ENCODE measurements at regions not wholly inside any gene's neighbourhood (a gene's known extent, or its start where the extent isn't known, plus 50 kb on each side); places are given as distances from the start of the nearest gene placed in this dataset.

DNA sequence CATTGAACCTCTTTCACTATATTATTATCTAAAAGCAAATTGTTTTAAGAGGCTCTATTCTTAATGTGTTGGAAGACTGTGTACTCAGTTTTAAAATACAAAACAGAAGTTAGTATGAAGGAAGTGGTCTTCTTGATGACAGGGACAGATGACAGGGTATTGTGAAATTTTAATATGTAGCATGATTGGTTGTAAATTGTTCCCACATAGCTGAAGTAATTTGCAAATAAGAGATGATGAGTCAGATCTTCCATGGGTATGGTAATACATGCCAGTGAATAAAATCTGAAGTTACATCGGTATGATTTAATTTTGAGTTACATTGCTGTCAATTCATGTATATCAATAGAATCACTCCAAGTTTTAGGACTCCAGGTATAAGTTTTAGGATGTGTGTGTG is 454.8 kb downstream of the AEBP2 start:
- Histone ChIP-seq H3K4me1 (replicated peaks in 1 of 2) (no peaks in the 10 kb centered on the region), H3K4me3 (no peak overlapping the region), H3K27ac (no peak overlapping the region)
- ATAC-seq (replicated peaks in 6 of 8), result peak in 4 of 8 experiments; percentile 44 to 94 (median 65)
- WGBS, 10 experiments, result 11 to 100% (median 64%) methylated on average over 1 of the region's 1 CpG; no CpG with 5 or more reads in 5 of the 10 experiments
- in situ Hi-C loops (cut with MboI; ENCODE audit: low pct_unique_long_range_greater_than_20kb in 2 of 9, low sequenced_read_pairs in 9 of 9, unreplicated experiment in 9 of 9), result no loop called here

- in situ Hi-C loops (cut with MboI; ENCODE audit: low pct_unique_long_range_greater_than_20kb in 2 of 9, low sequenced_read_pairs in 9 of 9, unreplicated experiment in 9 of 9), result no loop called here
Measured at GRCh38 chr12:19894803-19895202, 455.5 kb downstream of the AEBP2 start.

DNA sequence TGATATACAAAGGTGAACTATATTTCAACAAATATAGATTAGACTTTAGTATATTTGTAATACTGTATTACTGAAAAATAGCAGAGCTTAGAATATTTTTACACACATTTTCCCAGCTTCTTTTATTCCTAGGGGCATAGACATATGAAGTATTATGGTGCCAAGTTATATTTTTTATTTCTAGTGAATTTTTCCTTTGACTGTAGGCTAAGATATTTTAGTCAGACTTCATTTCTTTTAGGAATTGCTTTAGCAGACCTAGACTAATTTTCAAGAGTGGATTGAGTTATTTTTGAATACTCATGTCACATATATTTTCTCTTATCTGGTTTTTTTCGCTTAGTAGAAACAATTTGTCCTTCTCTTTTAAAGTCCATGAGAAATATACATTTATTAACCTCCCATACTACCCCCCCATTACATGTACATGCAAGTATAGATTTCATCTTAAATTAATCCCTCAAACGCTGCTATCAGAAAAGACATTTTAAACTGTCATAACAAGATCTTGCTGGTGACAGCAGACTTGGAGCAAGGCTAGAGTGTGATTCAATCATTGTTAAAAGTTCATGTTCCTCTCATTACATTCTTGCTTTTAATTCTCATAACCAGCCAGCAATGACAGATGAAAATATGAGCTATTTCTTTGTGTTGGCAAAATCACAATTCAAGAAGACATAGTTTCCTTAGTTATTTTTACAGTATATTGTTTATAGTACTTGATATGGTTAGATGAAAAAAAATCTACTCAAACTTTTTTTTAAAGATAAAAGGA is 456.1 kb downstream of the AEBP2 start:
- WGBS, 10 experiments, result 29 to 100% (median 69%) methylated on average over 1 to 2 of the region's 2 CpGs; no CpG with 5 or more reads in 1 of the 10 experiments
- in situ Hi-C loops (cut with MboI; ENCODE audit: low pct_unique_long_range_greater_than_20kb in 2 of 9, low sequenced_read_pairs in 9 of 9, unreplicated experiment in 9 of 9), result no loop called here
- Histone ChIP-seq H3K4me1 (replicated peaks in 1 of 2) (no peaks in the 10 kb centered on the region), H3K4me3 (no peak overlapping the region), H3K27ac (no peak overlapping the region)
- no peak for ATAC-seq (replicated peaks in 6 of 8)

More at GRCh38 chr12:19894803-19895202, 455.5 kb downstream of the AEBP2 start:
- Histone ChIP-seq H3K4me1 (replicated peaks in 1 of 2) (no peaks in the 10 kb centered on the region), H3K4me3 (no peak overlapping the region), H3K27ac (no peak overlapping the region)
- ATAC-seq (replicated peaks in 6 of 8), result peak in 1 of 8 experiments; percentile 35
- 20 to 100% (median 80%) methylated on average over 1 to 5 of the region's 5 CpGs for WGBS, 10 experiments

DNA sequence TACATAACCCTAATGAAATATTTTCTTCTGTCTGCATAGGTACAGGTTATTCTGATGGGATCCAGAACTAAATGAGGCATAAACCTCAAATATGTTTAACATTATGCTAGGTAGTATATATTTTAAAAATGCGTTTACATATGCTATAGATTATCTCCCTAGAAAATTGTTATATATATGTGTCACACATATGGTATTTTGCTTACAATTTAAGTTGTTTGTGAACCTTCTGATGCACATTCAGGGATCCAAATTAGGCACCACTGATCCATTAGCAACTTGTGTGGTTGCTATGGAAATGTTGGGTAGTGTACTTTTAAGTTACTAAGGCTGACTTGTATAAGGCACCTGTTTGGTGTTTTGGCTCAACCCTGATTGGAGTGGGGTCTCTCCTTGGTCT is 456.7 kb downstream of the AEBP2 start:
- ATAC-seq (replicated peaks in 6 of 8), result no peak

GRCh38 chr12:19896534-19896933 is 457.2 kb downstream of the AEBP2 start:
- 10 to 100% (median 66%) methylated on average over 1 to 3 of the region's 3 CpGs; no CpG with 5 or more reads in 1 of the 10 experiments for WGBS, 10 experiments
- no peak overlapping the region for H3K4me3 ChIP-seq
- ATAC-seq (replicated peaks in 6 of 8), result no peak
- no peaks in the 10 kb centered on the region for H3K4me1 ChIP-seq (replicated peaks in 1 of 2)
- in situ Hi-C loops (cut with MboI; ENCODE audit: low pct_unique_long_range_greater_than_20kb in 2 of 9, low sequenced_read_pairs in 9 of 9, unreplicated experiment in 9 of 9), result no loop called here
- H3K27ac ChIP-seq, result no peak overlapping the region

More for the DNA sequence above, 456.7 kb downstream of the AEBP2 start:
- H3K27ac ChIP-seq, result no peak overlapping the region
- H3K4me3 ChIP-seq, result no peak overlapping the region
- WGBS, 10 experiments, result 57 to 100% (median 95%) methylated on average over 1 of the region's 1 CpG; no CpG with 5 or more reads in 2 of the 10 experiments
- no peaks in the 10 kb centered on the region for H3K4me1 ChIP-seq (replicated peaks in 1 of 2)
- in situ Hi-C loops (cut with MboI; ENCODE audit: low pct_unique_long_range_greater_than_20kb in 2 of 9, low sequenced_read_pairs in 9 of 9, unreplicated experiment in 9 of 9), result no loop called here

DNA sequence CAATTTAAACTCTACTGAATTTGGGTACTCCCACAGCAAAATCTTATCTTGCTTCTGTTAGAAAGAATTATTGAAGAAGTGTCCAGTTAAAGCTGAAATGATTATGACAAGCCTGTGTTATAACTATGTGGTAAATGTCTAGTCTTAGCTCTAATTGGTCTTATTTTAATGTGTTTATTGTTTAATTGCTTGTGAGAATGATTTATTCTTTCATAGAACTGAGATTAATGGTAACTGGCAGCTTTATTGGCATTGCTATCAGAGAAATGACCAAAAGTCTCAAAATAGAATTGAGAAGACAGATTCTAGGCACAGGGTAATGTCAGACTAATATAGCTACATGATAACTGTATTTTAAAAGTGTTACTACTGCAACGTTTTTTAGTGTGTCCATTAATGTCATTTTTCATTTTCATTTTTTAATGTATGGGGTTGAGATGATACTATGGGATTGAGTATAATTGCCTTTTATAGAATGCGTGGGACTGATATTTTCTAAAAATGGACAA is 458.7 kb downstream of the AEBP2 start:
- in situ Hi-C loops (cut with MboI; ENCODE audit: low pct_unique_long_range_greater_than_20kb in 2 of 9, low sequenced_read_pairs in 9 of 9, unreplicated experiment in 9 of 9), result no loop called here
- 14 to 88% (median 65%) methylated on average over 1 to 2 of the region's 2 CpGs; no CpG with 5 or more reads in 1 of the 10 experiments for WGBS, 10 experiments
- no peak overlapping the region for H3K27ac ChIP-seq
- ATAC-seq (replicated peaks in 6 of 8), result no peak
- no peaks in the 10 kb centered on the region for H3K4me1 ChIP-seq (replicated peaks in 1 of 2)
- H3K4me3 ChIP-seq, result no peak overlapping the region

- Histone ChIP-seq H3K27ac (no peak overlapping the region), H3K4me1 (replicated peaks in 1 of 2) (no peaks in the 10 kb centered on the region), H3K4me3 (no peak overlapping the region)
- no peak for ATAC-seq (replicated peaks in 6 of 8)
- in situ Hi-C loops (cut with MboI; ENCODE audit: low pct_unique_long_range_greater_than_20kb in 2 of 9, low sequenced_read_pairs in 9 of 9, unreplicated experiment in 9 of 9), result loop anchor here in 1 of 9 experiments (25.0 kb wide), 1 partner anchor 685 kb away; no protein-coding TSS in a partner anchor
- WGBS, 10 experiments, result 5 to 100% (median 86%) methylated on average over 1 of the region's 1 CpG; no CpG with 5 or more reads in 1 of the 10 experiments
Measured at GRCh38 chr12:19901841-19902240, 462.5 kb downstream of the AEBP2 start.

- Histone ChIP-seq H3K4me1 (replicated peaks in 1 of 2) (peaks cover 0 to 5% of the 10 kb centered on the region in 2 donors), H3K27ac (no peak overlapping the region), H3K4me3 (no peak overlapping the region)
- in situ Hi-C loops (cut with MboI; ENCODE audit: low pct_unique_long_range_greater_than_20kb in 2 of 9, low sequenced_read_pairs in 9 of 9, unreplicated experiment in 9 of 9), result loop anchor here in 1 of 9 experiments (25.0 kb wide), 1 partner anchor 682 kb away; no protein-coding TSS in a partner anchor
- 0 to 43% (median 33%) methylated on average over 1 of the region's 1 CpG; no CpG with 5 or more reads in 5 of the 10 experiments for WGBS, 10 experiments
- ATAC-seq (replicated peaks in 6 of 8), result no peak
Measured at GRCh38 chr12:19904819-19905218, 463.5 kb upstream of the PDE3A start.

GRCh38 chr12:19908830-19909229 is 459.5 kb upstream of the PDE3A start:
- in situ Hi-C loops (cut with MboI; ENCODE audit: low pct_unique_long_range_greater_than_20kb in 2 of 9, low sequenced_read_pairs in 9 of 9, unreplicated experiment in 9 of 9), result loop anchor here in 1 of 9 experiments (25.0 kb wide), 1 partner anchor 678 kb away; no protein-coding TSS in a partner anchor
- 0 to 92% (median 55%) methylated on average over 1 to 3 of the region's 3 CpGs; no CpG with 5 or more reads in 1 of the 10 experiments for WGBS, 10 experiments
- Histone ChIP-seq H3K4me1 (replicated peaks in 1 of 2) (peaks cover 0 to 5% of the 10 kb centered on the region in 2 donors), H3K27ac (no peak overlapping the region), H3K4me3 (no peak overlapping the region)
- peak in 1 of 8 experiments; percentile 17 for ATAC-seq (replicated peaks in 6 of 8)

DNA sequence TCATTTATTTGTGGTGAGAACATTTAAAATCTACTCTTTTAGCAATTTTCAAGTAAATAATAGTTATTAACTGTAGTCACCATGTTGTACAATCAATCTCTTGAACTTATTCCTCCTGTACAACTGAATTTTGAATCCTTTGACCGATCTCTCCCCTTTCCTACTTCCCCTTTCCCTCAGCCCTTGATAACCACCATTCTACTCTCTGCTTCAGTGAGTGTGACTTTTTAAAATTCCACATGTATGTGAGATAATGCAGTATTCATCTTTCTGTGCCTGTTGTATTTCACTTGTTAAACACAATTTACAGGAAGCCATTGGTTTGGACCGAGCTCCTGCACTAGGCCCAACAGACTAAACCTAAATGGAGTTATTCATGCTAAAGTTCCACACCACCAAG is 458.9 kb upstream of the PDE3A start:
- WGBS, 10 experiments, result 0 to 90% (median 41%) methylated on average over 1 to 2 of the region's 2 CpGs; no CpG with 5 or more reads in 1 of the 10 experiments
- Histone ChIP-seq H3K27ac (no peak overlapping the region), H3K4me1 (replicated peaks in 1 of 2) (peaks cover 0 to 6% of the 10 kb centered on the region in 2 donors), H3K4me3 (no peak overlapping the region)
- no peak for ATAC-seq (replicated peaks in 6 of 8)
- in situ Hi-C loops (cut with MboI; ENCODE audit: low pct_unique_long_range_greater_than_20kb in 2 of 9, low sequenced_read_pairs in 9 of 9, unreplicated experiment in 9 of 9), result loop anchor here in 1 of 9 experiments (25.0 kb wide), 1 partner anchor 678 kb away; no protein-coding TSS in a partner anchor

DNA sequence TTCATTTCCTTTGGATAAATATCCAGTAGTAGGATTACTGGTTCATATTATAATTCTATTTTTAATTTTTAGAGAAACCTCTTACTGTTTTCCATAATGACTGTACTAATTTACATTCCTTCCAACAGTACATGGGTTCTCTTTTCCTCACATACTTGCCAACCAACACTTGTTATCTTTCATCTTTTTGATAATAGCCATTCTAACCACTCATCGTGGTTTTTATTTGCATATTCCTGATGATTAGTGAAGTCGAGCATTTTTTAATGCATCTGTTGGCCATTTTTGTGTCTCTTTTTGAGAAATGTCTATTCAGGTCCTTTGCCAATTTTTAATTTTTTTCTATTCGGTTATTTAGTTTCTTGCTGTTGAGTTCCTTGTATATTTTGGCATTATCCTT is 457.7 kb upstream of the PDE3A start:
- 10 to 98% (median 90%) methylated on average over 2 to 3 of the region's 3 CpGs for WGBS, 10 experiments
- H3K4me1 ChIP-seq (replicated peaks in 1 of 2), result peaks cover 6 to 18% of the 10 kb centered on the region in 2 donors
- H3K27ac ChIP-seq, result no peak overlapping the region
- H3K4me3 ChIP-seq, result no peak overlapping the region
- in situ Hi-C loops (cut with MboI; ENCODE audit: low pct_unique_long_range_greater_than_20kb in 2 of 9, low sequenced_read_pairs in 9 of 9, unreplicated experiment in 9 of 9), result loop anchor here in 2 of 9 experiments (10.0 to 25.0 kb wide), 2 partner anchors 304 to 677 kb away; no protein-coding TSS in a partner anchor
- ATAC-seq (replicated peaks in 6 of 8), result no peak

DNA sequence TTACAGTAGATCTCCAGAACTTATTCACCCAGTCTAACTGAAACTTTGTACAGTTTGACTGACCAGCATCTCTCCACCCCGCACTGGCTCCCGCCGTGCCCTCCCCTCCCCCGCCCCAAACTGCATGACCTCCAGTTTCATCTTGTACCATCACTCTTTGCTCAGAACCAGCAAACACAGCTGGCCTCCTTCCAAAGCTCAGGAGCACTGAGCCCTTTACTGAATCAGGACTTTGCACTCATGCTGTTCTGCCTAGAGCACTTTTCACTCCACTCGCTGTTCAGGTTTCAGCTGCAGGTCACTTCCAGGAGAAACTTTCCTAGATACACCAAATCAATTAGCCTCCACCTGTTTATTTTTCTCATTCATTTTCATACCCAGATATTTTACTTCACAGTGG is 455.3 kb upstream of the PDE3A start:
- peaks cover 13 to 29% of the 10 kb centered on the region in 2 donors for H3K4me1 ChIP-seq (replicated peaks in 1 of 2)
- H3K27ac ChIP-seq, result no peak overlapping the region
- ATAC-seq (replicated peaks in 6 of 8), result no peak
- no peak overlapping the region for H3K4me3 ChIP-seq
- in situ Hi-C loops (cut with MboI; ENCODE audit: low pct_unique_long_range_greater_than_20kb in 2 of 9, low sequenced_read_pairs in 9 of 9, unreplicated experiment in 9 of 9), result loop anchor here in 2 of 9 experiments (10.0 to 25.0 kb wide), 2 partner anchors 302 to 674 kb away; no protein-coding TSS in a partner anchor
- WGBS, 10 experiments, result 100% methylated on average over 1 to 2 of the region's 5 CpGs; no CpG with 5 or more reads in 4 of the 10 experiments
